HG03045 (cell line): ENCODE measurements at regions not wholly inside any gene's neighbourhood (a gene's known extent, or its start where the extent isn't known, plus 50 kb on each side); places are given as distances from the start of the nearest gene placed in this dataset.

Experiments
- ATAC-seq: cut with Tn5 transposase; IDR thresholded peaks from one replicate; pipeline ENCODE4 v1.9.1; 2021; ENCODE audit warnings: mild to moderate bottlenecking, moderate library complexity; ENCODE audit not compliant: unreplicated experiment

DNA sequence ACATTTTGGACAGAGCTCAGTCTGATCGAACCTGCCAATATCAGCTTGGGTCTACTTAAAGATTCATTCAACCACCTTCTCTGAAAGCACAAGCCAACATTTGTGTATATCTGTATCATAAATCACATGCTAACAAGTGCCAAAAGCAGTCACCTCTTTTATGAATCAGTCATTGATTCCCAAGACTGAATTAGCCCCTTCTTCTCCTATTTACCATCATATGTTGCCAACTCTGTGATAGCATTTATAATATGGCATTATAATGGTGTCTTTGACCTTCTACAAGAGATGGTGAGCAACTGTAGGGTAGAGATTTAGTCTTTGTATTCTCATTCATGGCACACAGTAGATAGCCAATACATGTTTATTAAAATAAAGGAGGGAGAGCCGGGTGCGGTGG, 61.4 kb downstream of the DDX53 start:
- no peak for ATAC-seq

DNA sequence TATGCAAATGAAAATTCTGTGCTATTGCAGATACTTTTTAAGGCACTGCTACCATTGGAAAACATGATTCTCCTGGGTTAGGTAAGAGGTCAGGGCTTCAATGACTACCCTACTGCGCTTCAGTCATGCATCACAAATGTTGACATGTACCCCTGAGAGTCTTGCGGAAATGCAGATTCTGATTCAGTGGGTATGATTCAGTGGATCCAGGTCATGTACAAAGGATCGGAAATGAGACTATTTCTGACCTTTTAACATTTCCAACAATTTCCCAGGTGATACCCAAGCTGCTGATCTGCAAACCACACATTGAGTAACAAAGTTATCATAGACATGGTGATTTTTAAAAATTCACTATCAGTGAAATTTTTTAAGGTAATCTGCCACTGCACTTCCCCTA, 62.6 kb downstream of the DDX53 start:
- ATAC-seq = no peak

DNA sequence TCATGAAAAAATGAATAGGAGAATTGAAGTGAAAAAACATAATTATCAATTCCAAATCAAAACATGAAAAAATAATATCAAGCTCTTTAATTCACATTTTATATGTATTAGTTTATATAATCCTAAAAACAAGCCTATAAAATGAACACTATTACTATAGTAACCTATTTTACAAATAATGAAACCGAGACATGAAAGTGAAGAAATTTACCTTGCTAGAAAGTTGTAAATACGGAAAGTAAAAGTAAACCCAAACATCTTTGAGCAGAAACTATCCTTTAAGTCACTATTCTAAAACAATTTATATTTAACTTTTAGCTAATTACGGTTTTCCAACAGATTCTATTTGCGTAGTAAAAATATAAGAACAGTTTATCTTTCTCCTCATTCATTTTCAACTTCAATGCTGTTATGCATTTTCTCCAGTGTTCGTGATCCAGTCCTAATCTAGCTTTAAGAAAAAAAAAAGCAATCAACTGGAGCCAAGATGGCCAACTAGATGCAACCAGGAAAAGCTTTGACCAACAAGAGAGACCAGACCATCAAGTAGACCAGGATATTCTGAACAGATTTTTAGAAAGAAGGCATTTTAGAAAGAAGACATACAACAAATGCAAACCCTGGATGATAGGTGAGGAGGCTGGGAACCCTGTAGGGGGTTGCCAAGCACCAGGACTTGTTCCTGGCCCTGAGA, 67.0 kb downstream of the DDX53 start:
- ATAC-seq = no peak

DNA sequence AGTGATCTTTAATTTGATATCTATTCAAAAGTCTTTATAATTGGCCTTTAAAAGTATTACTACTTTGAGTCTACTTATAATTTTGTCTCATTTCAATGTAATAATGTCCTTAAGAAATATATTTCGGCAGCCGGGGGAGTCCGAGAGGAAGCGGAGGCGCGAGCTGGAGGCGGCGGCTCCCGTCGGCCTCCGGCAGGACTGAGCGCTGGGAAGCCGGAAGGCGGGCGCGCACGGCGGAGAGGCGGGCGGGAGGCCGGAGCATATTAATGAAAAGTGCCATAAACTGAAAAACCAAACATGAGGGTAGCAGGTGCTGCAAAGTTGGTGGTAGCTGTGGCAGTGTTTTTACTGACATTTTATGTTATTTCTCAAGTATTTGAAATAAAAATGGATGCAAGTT, 75.7 kb downstream of the DDX53 start:
- peak; percentile 50 for ATAC-seq

DNA sequence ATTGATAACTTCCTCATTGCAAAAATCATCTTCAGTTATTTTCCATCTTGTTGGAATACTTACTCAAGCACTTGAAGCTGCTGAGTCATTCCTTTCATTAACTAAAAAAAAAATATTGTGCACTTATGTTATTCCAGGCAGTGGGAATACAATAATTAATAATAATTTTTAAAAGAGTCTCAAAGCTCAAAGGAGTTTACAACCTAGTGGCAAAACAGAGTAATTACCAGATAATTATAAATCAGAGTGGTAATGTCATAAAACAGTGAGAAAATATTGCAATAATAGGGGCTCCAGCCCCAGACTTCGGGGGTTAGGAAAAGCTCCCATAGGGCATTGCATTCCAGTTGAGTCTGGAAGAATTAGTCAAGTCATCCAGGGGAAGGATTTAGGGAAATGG, 79.6 kb downstream of the DDX53 start:
- ATAC-seq = no peak

DNA sequence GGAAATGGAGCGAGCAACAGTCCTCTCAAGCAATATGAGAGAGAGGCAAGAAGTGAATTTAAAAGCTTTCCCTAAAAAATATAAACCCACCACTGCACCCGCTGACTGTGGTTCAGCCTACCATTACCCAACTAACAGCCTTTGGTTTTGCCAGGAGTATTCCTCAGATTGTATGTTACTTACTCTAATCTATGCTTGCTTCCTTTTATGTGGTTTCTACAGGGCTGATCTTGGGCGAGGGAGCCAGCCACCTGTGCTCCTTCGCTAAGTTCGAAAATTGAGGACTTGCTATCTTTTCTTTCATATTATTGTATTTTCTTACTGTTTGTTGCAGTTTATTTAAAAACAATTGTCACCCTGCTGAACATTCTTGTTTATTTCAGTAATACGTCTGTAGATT, 101.1 kb downstream of the DDX53 start:
- ATAC-seq = no peak

DNA sequence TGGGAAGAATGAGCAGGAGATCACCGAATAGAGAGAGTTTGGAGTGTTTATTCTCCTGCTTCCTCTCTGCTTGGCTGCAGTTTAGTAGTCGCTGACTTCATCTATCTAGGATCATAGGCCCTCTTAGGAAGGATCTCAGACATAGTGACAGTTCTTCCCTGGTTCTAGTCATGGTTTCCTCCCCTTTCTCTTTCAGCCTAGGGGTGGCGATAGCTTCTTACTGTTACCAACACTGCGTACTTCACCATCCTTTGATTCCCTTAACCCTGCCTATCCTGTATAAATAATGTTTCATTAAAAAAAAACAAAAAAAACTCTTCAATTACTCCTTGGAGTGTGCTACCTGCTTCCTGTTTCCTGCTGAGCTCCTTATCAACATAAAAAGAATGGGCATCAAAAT, 103.8 kb downstream of the DDX53 start:
- ATAC-seq = no peak

DNA sequence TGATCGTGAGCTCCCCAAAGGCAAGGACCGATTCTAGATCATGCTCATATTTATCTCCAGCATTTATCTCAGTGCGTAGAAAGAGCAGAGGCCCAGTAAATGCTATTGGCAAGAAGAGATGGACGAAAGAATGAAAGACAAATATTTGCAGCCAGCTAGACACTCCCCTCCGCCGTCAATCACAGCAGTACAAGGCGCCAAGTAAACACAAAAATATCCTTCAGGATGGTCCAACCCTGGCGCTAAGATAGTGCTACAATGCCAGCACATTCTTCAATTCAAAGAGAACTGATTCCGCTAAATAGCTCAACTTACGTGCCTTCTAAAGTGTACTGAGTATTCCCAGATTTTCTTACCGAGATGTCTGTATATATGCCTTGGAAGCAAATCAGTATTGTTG, 114.5 kb downstream of the DDX53 start:
- ATAC-seq = no peak

DNA sequence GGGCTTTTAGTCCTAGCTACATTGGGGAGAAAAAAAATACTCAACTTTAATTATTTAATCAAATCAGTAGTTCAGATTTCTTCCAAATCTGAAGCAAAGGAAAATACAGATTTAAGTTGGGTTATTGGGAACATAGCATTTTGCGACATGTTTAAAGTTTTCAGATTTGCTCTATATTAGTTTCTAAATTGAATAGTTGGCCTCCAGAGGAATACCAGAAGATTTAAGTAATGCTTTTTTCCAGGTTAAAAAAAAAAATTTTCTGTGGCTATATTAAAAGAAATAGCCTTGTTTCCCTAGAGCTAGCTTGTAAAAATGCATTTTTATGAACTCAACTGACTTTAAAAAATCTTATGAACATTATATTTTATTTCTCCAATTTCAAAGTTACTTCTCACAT, 115.9 kb downstream of the DDX53 start:
- ATAC-seq = no peak

DNA sequence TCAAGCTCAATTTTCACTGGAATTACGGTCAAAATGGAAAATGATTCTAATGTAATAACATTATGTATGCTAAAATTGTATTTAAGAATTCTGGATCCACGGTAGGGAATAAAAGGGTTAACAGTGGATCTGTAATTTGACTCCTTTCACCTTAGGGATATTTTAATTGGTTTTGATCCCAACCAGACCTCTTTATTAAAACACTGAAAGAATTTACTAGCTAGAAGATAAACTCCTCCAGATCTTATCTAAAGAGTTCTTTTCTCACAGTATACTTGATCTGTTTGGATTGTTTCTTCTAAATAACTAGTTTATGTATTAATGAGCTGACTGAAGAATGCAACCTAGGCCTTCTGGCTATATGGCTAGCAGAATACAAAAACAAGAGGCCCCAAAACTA, 118.4 kb downstream of the DDX53 start:
- ATAC-seq = no peak

DNA sequence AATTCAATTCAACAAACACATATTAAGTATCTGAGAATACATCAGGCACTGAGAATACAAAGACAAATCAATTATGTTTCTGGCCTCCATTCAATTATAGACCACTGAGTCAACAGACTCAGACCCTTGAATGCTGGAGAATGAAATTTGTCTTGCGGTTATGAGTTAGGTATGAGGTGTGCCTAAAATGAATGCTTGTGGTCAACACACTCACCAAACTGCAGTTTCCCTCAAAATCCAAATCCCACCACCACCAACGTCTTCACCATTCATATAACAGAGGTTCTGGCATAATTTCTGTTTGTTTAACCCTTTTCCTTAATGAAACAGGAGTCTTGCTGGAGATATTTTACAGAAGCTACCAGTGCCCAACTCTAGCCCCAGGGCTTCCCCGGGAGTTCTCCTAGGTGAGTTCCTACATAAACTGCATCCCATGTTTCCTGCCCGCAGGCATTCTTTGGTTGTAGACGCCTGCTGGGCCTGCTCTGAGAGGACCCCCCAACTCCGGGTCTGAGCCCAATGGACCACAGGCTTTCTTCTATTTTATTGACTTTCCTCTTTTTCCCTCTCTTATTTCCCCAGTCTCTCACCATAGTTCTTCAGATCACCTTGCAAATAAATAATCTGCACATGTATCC, 119.2 kb downstream of the DDX53 start:
- no peak for ATAC-seq

DNA sequence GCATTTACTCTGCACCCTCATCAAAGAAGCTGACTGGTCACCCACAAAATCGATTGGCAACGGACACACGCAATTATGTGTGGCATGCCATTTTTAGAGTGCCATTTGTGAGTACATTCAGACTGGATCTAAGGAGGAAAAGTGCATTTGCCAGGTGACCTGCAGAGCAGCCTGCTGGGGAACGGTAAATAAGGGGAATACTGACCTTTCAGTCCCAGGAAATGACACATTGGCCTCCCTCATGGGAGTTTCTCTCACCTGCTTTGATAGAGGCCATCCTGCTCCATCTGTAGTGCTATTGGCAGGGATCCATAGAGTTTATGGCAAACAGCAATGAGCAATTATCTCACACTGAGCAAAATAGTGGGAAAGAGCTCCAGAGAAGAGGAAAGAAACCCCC, 127.8 kb downstream of the DDX53 start:
- no peak for ATAC-seq

DNA sequence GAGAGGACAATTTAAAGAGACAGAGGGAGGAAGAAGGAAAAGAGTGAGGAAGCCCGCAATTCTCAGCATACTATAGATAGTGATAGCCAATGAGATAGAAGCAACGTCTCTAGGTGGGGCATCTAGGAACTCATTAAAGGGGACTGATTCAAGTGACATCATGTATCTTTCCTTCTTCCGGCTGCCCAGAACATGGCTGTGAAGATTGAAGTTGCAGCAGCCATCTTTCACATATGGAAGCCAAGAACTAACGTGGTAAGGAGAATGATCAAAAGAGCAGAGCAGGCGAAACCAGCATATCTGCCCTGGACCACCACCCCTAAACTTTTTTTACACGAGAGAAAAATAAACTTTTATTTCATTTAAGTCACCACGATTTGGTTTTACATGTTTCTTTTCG, 133.8 kb downstream of the DDX53 start:
- no peak for ATAC-seq

DNA sequence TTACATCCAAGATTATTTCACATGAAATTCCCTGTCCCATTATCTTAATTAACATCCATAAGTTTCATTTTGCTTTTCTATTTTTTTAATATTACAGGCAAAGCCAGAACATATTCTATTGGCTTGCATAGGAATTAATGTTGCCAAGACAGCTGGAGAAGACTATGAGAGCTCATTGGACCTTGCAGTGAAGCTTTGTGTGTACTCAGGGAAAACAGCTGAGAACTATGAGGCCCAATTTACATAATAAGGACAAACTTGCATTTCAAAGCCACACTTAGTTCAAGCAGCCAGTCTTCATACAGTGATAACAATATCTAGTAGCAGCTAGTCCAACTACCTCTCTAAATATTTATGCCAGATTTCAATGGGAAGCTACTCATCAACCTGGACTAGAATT, 134.4 kb downstream of the DDX53 start:
- ATAC-seq = no peak

DNA sequence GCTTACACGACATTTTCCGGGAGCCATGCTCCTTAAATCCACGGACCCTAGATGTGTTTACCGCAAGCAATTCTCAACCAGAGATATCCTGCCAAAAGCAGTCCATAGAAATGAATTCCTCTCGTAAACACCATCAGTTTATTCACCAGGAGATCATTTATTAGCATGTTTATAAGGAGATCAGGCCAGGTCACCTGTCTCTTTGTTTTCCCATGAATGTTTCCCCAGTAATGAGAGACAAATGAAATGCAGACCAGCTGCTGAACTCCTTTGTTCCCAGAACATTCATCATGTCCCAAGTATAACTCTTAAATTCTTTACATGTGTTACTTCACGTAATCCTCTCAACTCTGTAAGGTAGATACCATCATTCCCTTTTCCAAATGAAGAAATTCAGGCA, 137.1 kb downstream of the DDX53 start:
- no peak for ATAC-seq

DNA sequence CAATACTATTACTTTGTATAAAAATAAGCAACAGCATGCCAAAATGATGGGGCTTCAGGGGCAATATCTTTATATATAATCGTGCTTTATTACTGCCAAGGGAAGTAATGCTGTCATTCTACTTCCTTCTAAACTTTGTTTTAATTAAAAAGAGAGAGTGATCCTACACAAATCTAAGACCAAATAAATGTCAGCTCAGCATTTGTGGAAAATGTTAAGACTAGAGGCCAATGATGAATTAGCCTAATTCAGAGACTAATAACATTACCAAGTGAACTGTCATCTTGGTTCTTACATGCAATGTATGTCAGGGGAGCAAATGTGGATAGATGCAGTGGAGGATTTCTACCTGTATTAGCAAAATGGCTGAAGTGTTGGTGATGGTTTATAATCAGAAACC, 166.4 kb upstream of the PTCHD1 start:
- ATAC-seq = no peak

DNA sequence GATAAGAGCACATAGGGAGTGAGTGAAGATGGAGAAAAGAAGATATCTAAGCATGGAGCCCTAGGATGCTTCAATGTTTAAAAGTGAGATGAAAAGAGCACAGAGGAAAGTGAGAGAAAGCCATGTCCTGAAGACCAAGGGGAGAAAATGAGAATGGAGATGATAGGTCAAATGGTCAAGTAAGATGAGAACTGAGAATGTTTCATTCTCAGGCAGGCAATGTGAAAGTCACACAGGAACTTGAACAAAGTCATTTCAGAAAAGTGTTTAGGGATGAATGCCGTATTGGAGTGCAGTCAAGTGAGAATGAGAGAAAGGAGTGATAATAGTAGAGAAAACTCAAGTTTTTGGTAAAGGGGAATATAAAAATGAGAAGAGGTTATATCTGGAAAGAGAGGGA, 148.7 kb upstream of the PTCHD1 start:
- no peak for ATAC-seq

DNA sequence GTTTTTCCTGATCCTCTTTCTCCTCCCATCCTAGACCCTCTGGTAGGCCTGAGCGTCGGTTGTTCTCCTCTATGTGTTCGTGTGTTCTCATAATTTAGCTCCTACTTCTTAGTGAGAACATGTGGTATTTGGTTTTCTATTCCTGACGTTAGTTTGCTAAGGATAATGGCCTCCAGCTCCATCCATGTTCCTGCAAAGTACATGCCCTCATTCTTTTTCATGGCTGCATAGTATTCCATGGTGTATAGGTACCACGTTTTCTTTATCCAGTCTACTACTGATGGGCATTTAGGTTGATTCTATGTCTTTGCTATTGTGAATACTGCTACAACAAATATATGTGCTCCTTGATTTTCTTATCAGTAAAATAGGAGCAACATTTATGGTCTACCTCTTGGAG, 146.8 kb upstream of the PTCHD1 start:
- ATAC-seq = no peak

DNA sequence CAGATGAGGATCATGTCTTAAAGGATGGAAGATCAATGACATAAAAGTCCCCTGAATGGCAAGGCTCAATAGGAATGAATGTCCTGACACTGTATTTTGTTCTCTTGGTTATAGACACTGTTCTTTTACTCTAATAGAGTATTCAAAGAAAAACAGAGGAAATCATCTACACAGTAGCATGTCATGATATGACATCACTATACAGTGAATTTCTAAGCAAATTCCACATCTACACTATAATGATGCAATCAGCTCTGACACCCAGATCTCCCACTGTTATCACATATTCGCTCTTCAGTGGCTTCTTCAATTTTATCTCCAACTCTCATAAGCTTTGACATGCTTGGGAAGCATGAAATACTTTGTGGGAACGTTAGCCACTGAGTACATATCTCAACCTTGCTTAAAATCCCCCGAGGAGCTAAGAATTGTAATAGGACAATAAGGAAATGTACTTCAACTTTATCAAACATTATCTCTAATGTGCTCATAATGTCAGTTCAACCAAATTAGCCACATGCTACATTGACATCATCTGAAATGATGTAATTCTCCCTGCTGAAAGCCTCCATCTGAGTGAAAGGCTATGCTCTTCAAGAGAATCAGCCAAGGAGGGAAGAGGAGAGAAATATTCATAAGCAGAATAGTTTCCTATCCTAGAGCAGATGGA, 139.6 kb upstream of the PTCHD1 start:
- no peak for ATAC-seq

DNA sequence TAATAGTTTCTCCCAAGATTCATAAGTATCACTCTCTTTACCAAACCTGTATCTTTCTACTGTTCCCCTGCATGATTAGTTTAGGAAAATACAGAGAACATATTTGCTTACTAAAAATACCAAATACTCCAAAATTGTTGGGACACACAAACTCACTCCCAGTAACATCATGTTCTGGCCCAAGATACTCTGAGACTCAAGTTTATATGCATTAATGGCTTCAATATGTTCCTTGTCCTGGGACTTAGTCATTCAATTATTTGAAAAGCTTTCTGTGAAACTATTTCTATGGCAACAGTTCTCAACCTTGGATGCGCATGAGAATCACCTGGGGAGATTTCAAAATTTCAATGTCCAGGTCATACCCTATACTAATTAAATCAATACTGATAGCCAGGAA, 138.9 kb upstream of the PTCHD1 start:
- no peak for ATAC-seq

DNA sequence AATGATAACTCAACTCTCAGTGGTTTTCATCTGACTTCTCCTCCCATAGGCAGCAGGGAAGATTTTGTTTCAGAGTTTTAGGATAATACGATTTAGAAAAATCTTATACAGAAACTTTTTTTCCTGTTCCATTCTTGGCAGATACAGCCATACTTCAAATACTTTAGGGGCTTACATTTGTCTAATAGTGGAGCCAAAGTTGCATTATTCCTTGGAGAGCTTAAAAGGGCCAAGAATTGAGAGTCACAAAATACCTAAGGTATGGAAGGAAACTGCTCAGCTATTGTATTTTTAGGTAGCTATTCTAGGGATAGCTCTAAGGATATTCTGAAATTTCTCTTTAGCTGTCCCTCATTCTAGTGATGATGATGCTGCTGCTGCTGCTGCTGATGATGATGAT, 132.9 kb upstream of the PTCHD1 start:
- ATAC-seq = no peak

DNA sequence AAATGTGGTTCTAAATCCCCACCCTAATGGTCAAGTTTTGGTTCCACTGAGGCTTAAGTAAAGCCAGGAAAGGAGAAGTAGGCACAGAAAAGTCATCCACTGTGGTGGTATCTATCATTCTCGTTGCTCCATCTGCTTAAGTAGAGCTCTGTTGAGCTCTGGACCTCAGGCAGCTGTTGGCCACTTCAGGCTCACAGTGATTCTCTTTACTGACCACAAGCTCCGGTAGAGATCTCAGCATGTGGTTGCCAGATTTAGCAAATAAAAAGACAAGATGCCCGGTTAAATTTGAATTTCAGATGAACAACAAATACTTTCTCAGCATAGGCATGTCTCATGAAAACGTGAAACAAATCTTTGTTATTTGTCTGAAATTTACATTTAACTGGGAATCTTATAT, 132.3 kb upstream of the PTCHD1 start:
- no peak for ATAC-seq

DNA sequence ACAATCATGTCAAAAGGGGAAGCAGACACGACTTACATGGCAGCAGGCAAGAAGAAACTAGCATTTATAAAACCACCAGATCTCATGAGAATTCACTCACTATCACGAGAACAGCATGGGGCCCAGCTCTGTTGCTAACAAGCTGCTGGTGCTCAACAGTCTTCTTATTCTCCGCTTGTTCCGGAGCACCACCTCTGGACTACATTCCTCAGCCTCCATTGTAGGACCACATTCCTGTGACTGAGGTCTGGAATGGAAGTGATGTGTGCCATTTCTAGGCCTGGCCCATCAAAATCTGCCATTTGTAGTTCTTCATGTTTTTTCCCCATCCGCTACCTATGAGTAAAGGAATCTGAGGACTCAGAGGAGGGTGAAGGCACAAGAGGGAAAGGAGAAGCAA, 111.5 kb upstream of the PTCHD1 start:
- no peak for ATAC-seq
